ENCODE measurements at regions not wholly inside any gene's neighbourhood (a gene's known extent, or its start where the extent isn't known, plus 50 kb on each side); places are given as distances from the start of the nearest gene placed in this dataset.

- TF ChIP-seq GATA2 (IDR thresholded peaks at IDR 0.05; ENCODE audit: low read depth, low read length) (no peak), GATA3 (IDR thresholded peaks at IDR 0.05; ENCODE audit: low read depth, low read length) (no peak)
Observed at GRCh38 chr9:24765025-24765756, 219.5 kb upstream of the IZUMO3 start.

Measured in SH-SY5Y (cell line).